H9 (cell line): ENCODE measurements at regions not wholly inside any gene's neighbourhood (a gene's known extent, or its start where the extent isn't known, plus 50 kb on each side); places are given as distances from the start of the nearest gene placed in this dataset.

Experiments
- DNase-seq: peaks from one replicate; pipeline ENCODE4 v3.0.0-alpha.2; 2017
- H2AFZ ChIP-seq: one replicate; pipeline ENCODE4 v1.6.1; 2013; ENCODE audit warnings: mild to moderate bottlenecking, low read length, control low read depth, moderate library complexity
- H2AK5ac ChIP-seq: 2 replicates; pipeline ENCODE4 v1.6.1; 2013; ENCODE audit warnings: low read length, control low read depth, mixed read lengths; ENCODE audit not compliant: insufficient read length
- H2BK120ac ChIP-seq: one replicate; pipeline ENCODE4 v1.6.1; 2013; ENCODE audit warnings: low read depth, mild to moderate bottlenecking, low read length, control low read depth, inconsistent platforms; ENCODE audit not compliant: poor library complexity, severe bottlenecking
- H2BK12ac ChIP-seq: 2 replicates; pipeline ENCODE4 v1.6.1; 2013; ENCODE audit warnings: low read length, control low read depth, mixed read lengths, low read depth; ENCODE audit not compliant: insufficient read length
- H2BK15ac ChIP-seq: 2 replicates; pipeline ENCODE4 v1.6.1; 2013; ENCODE audit warnings: low read depth, low read length, control low read depth
- H2BK20ac ChIP-seq: one replicate; pipeline ENCODE4 v1.6.1; 2013; ENCODE audit warnings: low read depth, mild to moderate bottlenecking, low read length, control low read depth, inconsistent platforms; ENCODE audit not compliant: poor library complexity, severe bottlenecking
- H2BK5ac ChIP-seq: 2 replicates; pipeline ENCODE4 v1.6.1; 2013; ENCODE audit warnings: low read length, control low read depth, mixed read lengths; ENCODE audit not compliant: insufficient read length
- H3K14ac ChIP-seq: 2 replicates; pipeline ENCODE4 v1.6.1; 2013; ENCODE audit warnings: low read length, control low read depth; ENCODE audit not compliant: insufficient read depth
- H3K18ac ChIP-seq: 2 replicates; pipeline ENCODE4 v1.6.1; 2013; ENCODE audit warnings: low read depth, mild to moderate bottlenecking, mixed read lengths, low read length, control low read depth; ENCODE audit not compliant: insufficient read length
- H3K23ac ChIP-seq: 2 replicates; pipeline ENCODE4 v1.6.1; 2013; ENCODE audit warnings: low read length, control low read depth, mixed read lengths, low read depth; ENCODE audit not compliant: insufficient read length
- H3K23me2 ChIP-seq: 2 replicates; pipeline ENCODE4 v1.6.1; 2013; ENCODE audit warnings: low read depth, mild to moderate bottlenecking, mixed read lengths, low read length, control low read depth; ENCODE audit not compliant: insufficient read length, poor library complexity, severe bottlenecking
- H3K27ac ChIP-seq: 2 replicates; pipeline ENCODE4 v1.5.1; 2013; ENCODE audit warnings: low read length, control low read depth, mixed read lengths, low read depth; ENCODE audit not compliant: insufficient read length
- H3K27me3 ChIP-seq: 2 replicates; pipeline ENCODE4 v1.6.1; 2013; ENCODE audit warnings: low read length, control low read depth, inconsistent platforms; ENCODE audit not compliant: insufficient read depth
- H3K4ac ChIP-seq: 2 replicates; pipeline ENCODE4 v1.6.1; 2013; ENCODE audit warnings: low read depth, mild to moderate bottlenecking, control low read depth, inconsistent platforms, low read length, moderate library complexity
- H3K4me1 ChIP-seq: 2 replicates; pipeline ENCODE4 v1.6.1; 2013; ENCODE audit warnings: low read length, control low read depth, inconsistent platforms; ENCODE audit not compliant: insufficient read depth
- H3K4me2 ChIP-seq: 2 replicates; pipeline ENCODE4 v1.6.1; 2013; ENCODE audit warnings: low read length, control low read depth, mixed read lengths; ENCODE audit not compliant: insufficient read length, insufficient read depth
- H3K56ac ChIP-seq: 2 replicates; pipeline ENCODE4 v1.6.1; 2013; ENCODE audit warnings: low read depth, mild to moderate bottlenecking, mixed read lengths, low read length, control low read depth; ENCODE audit not compliant: insufficient read length
- H3K79me1 ChIP-seq: 2 replicates; pipeline ENCODE4 v1.6.1; 2013; ENCODE audit warnings: low read depth, mild to moderate bottlenecking, moderate library complexity, low read length, control low read depth, inconsistent platforms; ENCODE audit not compliant: insufficient read depth, poor library complexity, severe bottlenecking
- H3K79me2 ChIP-seq: 2 replicates; pipeline ENCODE4 v1.6.1; 2013; ENCODE audit warnings: low read length, control low read depth, inconsistent platforms; ENCODE audit not compliant: insufficient read depth
- H3K9ac ChIP-seq: 2 replicates; pipeline ENCODE4 v1.6.1; 2013; ENCODE audit warnings: low read length, control low read depth, mixed read lengths; ENCODE audit not compliant: insufficient read length; ENCODE audit errors: extremely low read depth
- H3K9me3 ChIP-seq: one replicate; pipeline ENCODE4 v1.6.1; 2013; ENCODE audit warnings: low read depth, low read length, inconsistent platforms; ENCODE audit not compliant: control insufficient read depth
- H3T11ph ChIP-seq: one replicate; pipeline ENCODE4 v1.6.1; 2013; ENCODE audit warnings: mild to moderate bottlenecking, low read length, control low read depth, inconsistent platforms
- H4K20me1 ChIP-seq: one replicate; pipeline ENCODE4 v1.6.1; 2013; ENCODE audit not compliant: control insufficient read depth, insufficient read length, insufficient read depth
- H4K5ac ChIP-seq: 2 replicates; pipeline ENCODE4 v1.6.1; 2013; ENCODE audit warnings: low read depth, mild to moderate bottlenecking, mixed read lengths, low read length, control low read depth; ENCODE audit not compliant: insufficient read length
- H4K8ac ChIP-seq: replicated peaks from 2 replicates; pipeline ENCODE4 v1.6.1; 2013; ENCODE audit warnings: low read length, control low read depth, mixed read lengths, low read depth; ENCODE audit not compliant: insufficient read length
- H4K91ac ChIP-seq: 2 replicates; pipeline ENCODE4 v1.6.1; 2013; ENCODE audit warnings: low read depth, mild to moderate bottlenecking, moderate library complexity, mixed read lengths, low read length, control low read depth; ENCODE audit not compliant: insufficient read length
- H3K27ac Mint-ChIP-seq, 3 experiments: 2 replicates in 2 of 3; 3 replicates in 1 of 3; pipeline ENCODE4 v1.8.0; 2020 to 2021; ENCODE audit warnings: mixed read lengths in 3 of 3, mild to moderate bottlenecking in 1 of 3, moderate library complexity in 1 of 3
- H3K27me3 Mint-ChIP-seq: 2 replicates; pipeline ENCODE4 v1.8.0; 2021; ENCODE audit warnings: low read depth, mild to moderate bottlenecking, moderate library complexity, mixed read lengths
- H3K36me3 Mint-ChIP-seq, 3 experiments: 2 replicates in 2 of 3; 3 replicates in 1 of 3; pipeline ENCODE4 v1.8.0; 2020 to 2021; ENCODE audit warnings: low read depth in 3 of 3, mixed read lengths in 3 of 3; ENCODE audit not compliant: insufficient read depth in 1 of 3
- H3K4me1 Mint-ChIP-seq, 2 experiments: 2 replicates each; pipeline ENCODE4 v1.8.0; 2020; ENCODE audit warnings: mixed read lengths in 2 of 2
- H3K4me3 Mint-ChIP-seq, 2 experiments: 2 replicates in 1 of 2; 3 replicates in 1 of 2; pipeline ENCODE4 v1.8.0; 2020 to 2021; ENCODE audit warnings: mild to moderate bottlenecking in 2 of 2, mixed read lengths in 2 of 2, moderate library complexity in 1 of 2
- H3K9me3 Mint-ChIP-seq, 2 experiments: 2 replicates in 1 of 2; 3 replicates in 1 of 2; pipeline ENCODE4 v1.8.0; 2020; ENCODE audit warnings: mild to moderate bottlenecking in 2 of 2, mixed read lengths in 2 of 2, moderate library complexity in 1 of 2
- CTCF ChIP-seq: fragments of 200-600 bp; sonication (generic); conservative IDR thresholded peaks from 3 replicates; pipeline ENCODE4 v1.8.0; 2021; ENCODE audit warnings: antibody characterized with exemption, mild to moderate bottlenecking
- WGBS: extraction: QIAGEN DNeasy Blood & Tissue Kit; methylation state at CpG from one replicate; pipeline ENCODE4 v1.1.7; 2013; ENCODE audit warnings: missing lambda C conversion rate, low lambda C conversion rate, mixed read lengths; ENCODE audit not compliant: insufficient read length; ENCODE audit errors: extremely low coverage; 5-methylcytosine and 5-hydroxymethylcytosine counted together

GRCh38 chr15:26395624-26396023 lies 377.2 kb downstream of the GABRB3 start:
- H3K27me3 Mint-ChIP-seq = no peaks in the 10 kb centered on the region; the same call in 1 of the 2 replicates
- H4K91ac ChIP-seq = no peak overlapping the region
- no peak overlapping the region for H3K4me3 Mint-ChIP-seq
- no peak overlapping the region for H2AK5ac ChIP-seq
- H3K4me1 ChIP-seq = no peaks in the 10 kb centered on the region
- H3K23me2 ChIP-seq = no peaks in the 10 kb centered on the region
- WGBS = no CpG with 5 or more reads among the region's 4 CpGs
- no peak overlapping the region for H4K8ac ChIP-seq
- H4K5ac ChIP-seq = no peak overlapping the region
- H3K4me2 ChIP-seq = no peak overlapping the region
- H3K79me2 ChIP-seq = no peaks in the 10 kb centered on the region
- no peak for TF ChIP-seq CTCF
- H2BK15ac ChIP-seq = no peak overlapping the region
- no peak overlapping the region for H3K56ac ChIP-seq
- H2BK120ac ChIP-seq = no peak overlapping the region
- H2AFZ ChIP-seq = no peak overlapping the region
- H3K14ac ChIP-seq = no peak overlapping the region
- H2BK20ac ChIP-seq = no peak overlapping the region
- H3K36me3 Mint-ChIP-seq = no peaks in the 10 kb centered on the region
- no peak overlapping the region; a peak in 1 of 7 replicates for H3K27ac Mint-ChIP-seq
- H3K79me1 ChIP-seq = no peaks in the 10 kb centered on the region
- no peaks in the 10 kb centered on the region; a peak in 1 of 5 replicates for H3K9me3 Mint-ChIP-seq
- H3T11ph ChIP-seq = no peak overlapping the region
- no peak overlapping the region for H3K9ac ChIP-seq
- H3K4me1 Mint-ChIP-seq = no peaks in the 10 kb centered on the region
- DNase-seq = no peak
- no peak overlapping the region for H3K4ac ChIP-seq
- no peak overlapping the region for H3K18ac ChIP-seq
- H4K20me1 ChIP-seq = no peaks in the 10 kb centered on the region
- no peak overlapping the region for H2BK12ac ChIP-seq
- H3K9me3 ChIP-seq = no peaks in the 10 kb centered on the region
- no peaks in the 10 kb centered on the region for H3K27me3 ChIP-seq
- H2BK5ac ChIP-seq = no peak overlapping the region
- no peak overlapping the region for H3K27ac ChIP-seq
- H3K23ac ChIP-seq = no peak overlapping the region
